SKM-1 (cell line): ENCODE measurements at regions not wholly inside any gene's neighbourhood (a gene's known extent, or its start where the extent isn't known, plus 50 kb on each side); places are given as distances from the start of the nearest gene placed in this dataset.
"Not testable (repeated sequence)": the region's sequence is repeated elsewhere in the genome, so short reads cannot be mapped to it uniquely, and the experiment has no call there.

Experiments
- DNase-seq: peaks from one replicate; lab custom pipeline; 2025; ENCODE audit not compliant: unreplicated experiment; lab: John Stamatoyannopoulos, UW

- DNase-seq, result no peak
Observed at GRCh38 chr14:71803539-71804260, 128.5 kb upstream of the RGS6 start.

GRCh38 chr14:71804992-71805391, 127.2 kb upstream of the RGS6 start:
- DNase-seq, result no peak

- DNase-seq, result not testable (repeated sequence)
Observed at GRCh38 chr14:71807049-71807448, 125.2 kb upstream of the RGS6 start.

GRCh38 chr14:71810800-71811199, 121.4 kb upstream of the RGS6 start:
- not testable (repeated sequence) for DNase-seq

GRCh38 chr14:71812693-71813092, 119.5 kb upstream of the RGS6 start:
- DNase-seq, result no peak

- no peak for DNase-seq
Observed at GRCh38 chr14:71815110-71815509, 117.1 kb upstream of the RGS6 start.

GRCh38 chr14:71824816-71825215, 107.4 kb upstream of the RGS6 start:
- DNase-seq, result no peak

- no peak for DNase-seq
Observed at GRCh38 chr14:71833476-71833875, 98.8 kb upstream of the RGS6 start.

GRCh38 chr14:71834284-71835204, 97.7 kb upstream of the RGS6 start:
- no peak for DNase-seq

- peak; percentile 56 for DNase-seq
Observed at GRCh38 chr14:71852181-71852580, 80.0 kb upstream of the RGS6 start.

- no peak for DNase-seq
Observed at GRCh38 chr14:71855399-71856036, 76.7 kb upstream of the RGS6 start.

- DNase-seq, result no peak
Observed at GRCh38 chr14:71856199-71856919, 75.9 kb upstream of the RGS6 start.

- DNase-seq, result no peak
Observed at GRCh38 chr14:71863049-71863448, 69.2 kb upstream of the RGS6 start.

- no peak for DNase-seq
Observed at GRCh38 chr14:71863766-71864165, 68.5 kb upstream of the RGS6 start.
